ENCODE measurements at regions not wholly inside any gene's neighbourhood (a gene's known extent, or its start where the extent isn't known, plus 50 kb on each side); places are given as distances from the start of the nearest gene placed in this dataset.

GRCh38 chr17:34434052-34434451 lies 71.0 kb upstream of the CCL1 start:
- Histone ChIP-seq H3K9ac (ENCODE audit: insufficient read depth, low read depth, low read length) (no peak overlapping the region), H3K36me3 (replicated peaks in 1 of 2; ENCODE audit: control insufficient read depth in 1 of 2, insufficient read depth in 2 of 2, low read length in 2 of 2) (no peaks in the 10 kb centered on the region), H3K4me1 (ENCODE audit: insufficient read depth, low read length) (no peaks in the 10 kb centered on the region), H3K9me3 (ENCODE audit: low read length) (no peaks in the 10 kb centered on the region), H3K4me2 (ENCODE audit: low read depth, low read length) (no peak overlapping the region), H2AFZ (ENCODE audit: low read length) (no peak overlapping the region), H4K20me1 (ENCODE audit: insufficient read depth, low read length) (no peaks in the 10 kb centered on the region), H3K79me2 (ENCODE audit: insufficient read depth, low read length) (no peaks in the 10 kb centered on the region), H3K27ac (ENCODE audit: extremely low read length, insufficient read depth, low read length) (no peak overlapping the region), H3K4me3 (replicated peaks in 1 of 3; ENCODE audit: insufficient read depth in 1 of 3, low read depth in 2 of 3, low read length in 3 of 3) (no peak overlapping the region), H3K27me3 (ENCODE audit: control insufficient read depth in 1 of 2, insufficient read depth in 2 of 2, low read length in 2 of 2) (peaks cover 0 to 4% of the 10 kb centered on the region in 2 experiments; a peak in 2 of 5 replicates)
- TF ChIP-seq NR3C1 (CRISPR knock-in tag; IDR thresholded peaks at IDR 0.05) (no peak), PITX1 (CRISPR knock-in tag; IDR thresholded peaks at IDR 0.05) (no peak), THYN1 (CRISPR knock-in tag; IDR thresholded peaks at IDR 0.05; ENCODE audit: borderline replicate concordance, low read depth) (no peak), KIAA2018 (CRISPR knock-in tag; IDR thresholded peaks at IDR 0.05; ENCODE audit: borderline replicate concordance) (no peak), ZNF503 (CRISPR knock-in tag; IDR thresholded peaks at IDR 0.05) (no peak), ZNF10 (CRISPR knock-in tag; IDR thresholded peaks at IDR 0.05; ENCODE audit: borderline replicate concordance, low read depth) (no peak), NR1H2 (CRISPR knock-in tag; IDR thresholded peaks at IDR 0.05; ENCODE audit: borderline replicate concordance, low read depth) (no peak), ZBTB8A (CRISPR knock-in tag; IDR thresholded peaks at IDR 0.05; ENCODE audit: borderline replicate concordance, low read depth) (no peak), PHF20 (CRISPR knock-in tag; IDR thresholded peaks at IDR 0.05) (no peak), SIX4 (CRISPR knock-in tag; IDR thresholded peaks at IDR 0.05) (no peak), BCL6 (CRISPR knock-in tag; IDR thresholded peaks at IDR 0.05) (no peak), SNAPC2 (CRISPR knock-in tag; IDR thresholded peaks at IDR 0.05) (no peak), ZSCAN12 (CRISPR knock-in tag; IDR thresholded peaks at IDR 0.05) (no peak), MNT (IDR thresholded peaks at IDR 0.05) (no peak)
- intact Hi-C loops (cut with micrococcal nuclease; ENCODE audit: unreplicated experiment) (no loop called here), in situ Hi-C loops (cut with HindIII; ENCODE audit: extremely low pct_ligation_motif_present, low pct_unique_long_range_greater_than_20kb) (loop anchor here (25.0 kb wide), 1 partner anchor 453 kb away; no protein-coding TSS in a partner anchor)
- CTCF ChIA-PET (ENCODE audit: low intra/inter-chr PET ratio, low total read pairs) = no interaction called here
- no peak for FAIRE-seq
- POLR2A ChIA-PET = no interaction called here
- ATAC-seq = no peak
- DNase-seq (ENCODE audit: low spot score) = no peak
- no TSS peak for BruUV-seq (replicated peaks)
- WGBS (ENCODE audit: low lambda C conversion rate) = 0% methylated on average over 2 of the region's 4 CpGs
